Prostate gland (tissue), 2 donors: ENCODE measurements at regions not wholly inside any gene's neighbourhood (a gene's known extent, or its start where the extent isn't known, plus 50 kb on each side); places are given as distances from the start of the nearest gene placed in this dataset.

Experiments
- POLR2A ChIP-seq: fragments of 450-650 bp; IDR thresholded peaks from one replicate; pipeline ENCODE4 v1.6.1; 2016; ENCODE audit warnings: antibody characterized with exemption, mild to moderate bottlenecking
- POLR2AphosphoS5 ChIP-seq: sonication (generic); formaldehyde crosslinking; IDR thresholded peaks from one replicate; pipeline ENCODE4 v1.6.1; 2017; ENCODE audit warnings: antibody characterized with exemption
- TF ChIP-seq, protein P1 (sequence below), 4 experiments: fragments of 200-600 bp in 2 of 4; fragments of 450-650 bp in 2 of 4; sonication (generic) in 2 of 4; IDR thresholded peaks; 1 replicate in 3 of 4; 2 replicates in 1 of 4; pipeline ENCODE4 v1.5.1; 2016 to 2019; ENCODE audit warnings: antibody characterized with exemption in 4 of 4, mild to moderate bottlenecking in 2 of 4, moderate library complexity in 2 of 4

DNA sequence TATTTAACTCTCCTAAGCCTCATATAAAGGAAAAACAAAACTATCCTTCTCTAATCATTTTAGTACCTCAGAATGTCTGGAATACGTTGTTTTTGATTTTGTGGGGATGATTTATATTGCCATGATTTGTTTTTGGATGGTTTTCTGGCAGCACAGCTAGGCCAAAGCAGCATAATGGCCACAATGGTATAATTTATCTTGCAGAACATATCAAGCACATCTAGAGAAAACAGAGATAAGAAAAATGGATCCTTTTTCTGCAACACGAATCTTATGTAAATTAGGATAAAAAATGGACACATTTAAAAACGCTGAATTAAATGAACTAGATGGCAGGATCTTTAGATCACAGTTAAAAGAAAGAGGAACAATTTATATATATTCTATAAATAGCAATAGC, 269.9 kb upstream of the FAT4 start:
- TF ChIP-seq POLR2A (no peak), POLR2AphosphoS5 (no peak)
- TF ChIP-seq, protein P1, sequence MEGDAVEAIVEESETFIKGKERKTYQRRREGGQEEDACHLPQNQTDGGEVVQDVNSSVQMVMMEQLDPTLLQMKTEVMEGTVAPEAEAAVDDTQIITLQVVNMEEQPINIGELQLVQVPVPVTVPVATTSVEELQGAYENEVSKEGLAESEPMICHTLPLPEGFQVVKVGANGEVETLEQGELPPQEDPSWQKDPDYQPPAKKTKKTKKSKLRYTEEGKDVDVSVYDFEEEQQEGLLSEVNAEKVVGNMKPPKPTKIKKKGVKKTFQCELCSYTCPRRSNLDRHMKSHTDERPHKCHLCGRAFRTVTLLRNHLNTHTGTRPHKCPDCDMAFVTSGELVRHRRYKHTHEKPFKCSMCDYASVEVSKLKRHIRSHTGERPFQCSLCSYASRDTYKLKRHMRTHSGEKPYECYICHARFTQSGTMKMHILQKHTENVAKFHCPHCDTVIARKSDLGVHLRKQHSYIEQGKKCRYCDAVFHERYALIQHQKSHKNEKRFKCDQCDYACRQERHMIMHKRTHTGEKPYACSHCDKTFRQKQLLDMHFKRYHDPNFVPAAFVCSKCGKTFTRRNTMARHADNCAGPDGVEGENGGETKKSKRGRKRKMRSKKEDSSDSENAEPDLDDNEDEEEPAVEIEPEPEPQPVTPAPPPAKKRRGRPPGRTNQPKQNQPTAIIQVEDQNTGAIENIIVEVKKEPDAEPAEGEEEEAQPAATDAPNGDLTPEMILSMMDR (IDR thresholded peaks at IDR 0.05): no peak
